Lower lobe of right lung (tissue), 2 donors: ENCODE measurements at regions not wholly inside any gene's neighbourhood (a gene's known extent, or its start where the extent isn't known, plus 50 kb on each side); places are given as distances from the start of the nearest gene placed in this dataset.

Experiments used
- ATAC-seq, 2 donors: fragments of 200-7000 bp; cut with Tn5 transposase; one replicate each; pipeline ENCODE4 v1.9.1; 2020 to 2022; ENCODE audit warnings: mild to moderate bottlenecking in 2 of 2, moderate library complexity in 2 of 2
- DNase-seq: peaks from one replicate; pipeline ENCODE4 v3.0.0-alpha.2; 2020
- H3K27ac ChIP-seq: fragments of 200-600 bp; one replicate; pipeline ENCODE4 v1.8.0; 2022
- H3K27me3 ChIP-seq: fragments of 200-600 bp; one replicate; pipeline ENCODE4 v1.8.0; 2022; ENCODE audit warnings: low read depth
- H3K36me3 ChIP-seq: fragments of 200-600 bp; one replicate; pipeline ENCODE4 v1.8.0; 2022; ENCODE audit warnings: mild to moderate bottlenecking
- H3K4me1 ChIP-seq: fragments of 200-600 bp; one replicate; pipeline ENCODE4 v1.8.0; 2022
- H3K4me3 ChIP-seq: fragments of 200-600 bp; one replicate; pipeline ENCODE4 v1.8.0; 2022; ENCODE audit warnings: mild to moderate bottlenecking
- H3K9me3 ChIP-seq: fragments of 200-600 bp; one replicate; pipeline ENCODE4 v1.8.0; 2022
- CTCF ChIP-seq: fragments of 200-600 bp; IDR thresholded peaks from one replicate; pipeline ENCODE4 v1.8.0; 2022; ENCODE audit warnings: antibody characterized with exemption, mild to moderate bottlenecking
- intact Hi-C: fragments of 100-400 bp; cut with DNase I; formaldehyde crosslinking; loops from one replicate; pipeline ENCODE4 v1.11.0; 2022
- donor health status: DM: no; HTN: yes; CAD: no; lungs with severe emphysema.

DNA sequence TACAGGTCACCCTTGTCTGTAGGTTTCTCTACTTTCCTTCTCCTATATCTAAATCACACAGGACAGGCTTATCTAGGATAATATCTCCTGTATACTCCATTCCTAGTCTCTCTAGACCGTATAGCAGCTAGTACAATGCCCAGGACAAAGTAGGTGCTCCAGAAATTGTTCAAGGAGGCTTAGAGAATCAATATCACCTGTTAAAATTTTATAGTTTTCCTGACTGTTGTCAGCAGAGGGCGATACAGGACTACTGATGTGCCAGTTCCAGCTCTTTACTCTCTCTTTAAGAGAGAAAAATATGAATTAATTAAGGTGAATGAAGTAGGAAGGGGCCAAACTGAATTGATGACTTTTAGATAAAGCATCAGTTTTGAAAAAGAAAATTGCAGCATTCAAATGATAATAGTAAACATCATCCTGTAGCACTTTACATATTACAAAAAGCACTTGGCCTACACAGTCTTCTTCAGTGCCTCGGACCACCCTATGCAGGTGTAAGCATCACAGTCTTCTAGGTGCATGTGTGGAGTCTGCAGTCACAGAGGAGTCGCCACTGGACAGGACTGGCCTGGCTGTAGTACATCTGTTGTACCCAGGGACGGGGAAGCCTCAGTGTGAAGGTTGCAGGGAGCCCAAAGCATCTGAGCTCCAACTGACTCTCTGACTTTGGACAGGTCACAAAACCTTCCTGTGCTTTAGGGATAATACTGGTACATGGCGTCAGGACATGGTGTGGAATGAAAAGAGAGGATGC, 61.9 kb upstream of the MAX start:
- Histone ChIP-seq H3K4me1 (no peaks in the 10 kb centered on the region), H3K9me3 (no peaks in the 10 kb centered on the region), H3K27ac (no peak overlapping the region), H3K36me3 (no peaks in the 10 kb centered on the region), H3K4me3 (no peak overlapping the region), H3K27me3 (no peaks in the 10 kb centered on the region)
- intact Hi-C loops = loop anchor here (10.0 kb wide), 1 partner anchor 661 kb away; no protein-coding TSS in a partner anchor
- ATAC-seq (peak; percentile 74 to 78), DNase-seq (no peak)
- TF ChIP-seq CTCF = peak; percentile 71

- H3K27ac ChIP-seq = no peak overlapping the region
- H3K36me3 ChIP-seq = no peaks in the 10 kb centered on the region
- no peaks in the 10 kb centered on the region for H3K4me1 ChIP-seq
- no peak for TF ChIP-seq CTCF
- H3K4me3 ChIP-seq = no peak overlapping the region
- no peaks in the 10 kb centered on the region for H3K27me3 ChIP-seq
- intact Hi-C loops = loop anchor here (10.0 kb wide), 1 partner anchor 660 kb away; no protein-coding TSS in a partner anchor
- DNase-seq = no peak
- no peaks in the 10 kb centered on the region for H3K9me3 ChIP-seq
- peak; percentile 62 to 71 for ATAC-seq
Measured at GRCh38 chr14:65164825-65165135, 62.5 kb upstream of the MAX start.

GRCh38 chr14:65167072-65167645, 64.8 kb upstream of the MAX start:
- ATAC-seq (no peak), DNase-seq (no peak)
- Histone ChIP-seq H3K36me3 (no peaks in the 10 kb centered on the region), H3K4me1 (peaks cover 7% of the 10 kb centered on the region), H3K27ac (no peak overlapping the region), H3K9me3 (no peaks in the 10 kb centered on the region), H3K27me3 (peaks cover 9% of the 10 kb centered on the region), H3K4me3 (no peak overlapping the region)
- TF ChIP-seq CTCF = no peak
- intact Hi-C loops = loop anchor here (10.0 kb wide), 1 partner anchor 658 kb away; no protein-coding TSS in a partner anchor

GRCh38 chr14:65168840-65169239, 66.5 kb upstream of the MAX start:
- Histone ChIP-seq H3K27me3 (peaks cover 9% of the 10 kb centered on the region), H3K4me1 (peaks cover 7% of the 10 kb centered on the region), H3K27ac (no peak overlapping the region), H3K9me3 (no peaks in the 10 kb centered on the region), H3K4me3 (no peak overlapping the region), H3K36me3 (no peaks in the 10 kb centered on the region)
- ATAC-seq (no peak), DNase-seq (no peak)
- TF ChIP-seq CTCF = no peak
- intact Hi-C loops = loop anchor here (10.0 kb wide), 1 partner anchor 656 kb away; no protein-coding TSS in a partner anchor

GRCh38 chr14:65169351-65169750, 67.0 kb upstream of the MAX start:
- Histone ChIP-seq H3K27me3 (peaks cover 9% of the 10 kb centered on the region), H3K27ac (no peak overlapping the region), H3K9me3 (no peaks in the 10 kb centered on the region), H3K4me1 (peaks cover 7% of the 10 kb centered on the region), H3K4me3 (no peak overlapping the region), H3K36me3 (no peaks in the 10 kb centered on the region)
- ATAC-seq = no peak
- no peak for DNase-seq
- no peak for TF ChIP-seq CTCF
- intact Hi-C loops = loop anchor here (10.0 kb wide), 1 partner anchor 655 kb away; no protein-coding TSS in a partner anchor
